ENCODE measurements at regions not wholly inside any gene's neighbourhood (a gene's known extent, or its start where the extent isn't known, plus 50 kb on each side); places are given as distances from the start of the nearest gene placed in this dataset.
"Not testable (repeated sequence)": the region's sequence is repeated elsewhere in the genome, so short reads cannot be mapped to it uniquely, and the experiment has no call there.

DNA sequence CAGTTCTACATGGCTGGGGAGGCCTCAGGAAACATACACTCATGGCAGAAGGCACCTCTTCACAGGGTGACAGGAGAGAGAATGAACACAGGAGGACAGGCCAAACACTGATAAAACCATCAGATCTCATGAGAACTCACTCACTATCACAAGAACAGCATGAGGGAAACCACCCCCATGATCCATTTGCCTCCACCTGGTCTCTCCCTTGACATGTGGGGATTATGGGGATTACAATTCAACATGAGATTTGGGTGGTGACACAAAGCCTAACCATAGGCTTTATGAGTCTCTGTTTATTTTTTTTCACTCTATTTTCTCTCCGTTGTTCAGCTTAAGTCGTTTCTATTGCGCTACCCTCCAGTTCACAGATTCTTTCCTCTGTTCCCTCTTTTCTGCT is 63.8 kb upstream of the GRK3 start:
- H3K27ac Mint-ChIP-seq (ENCODE audit: low read depth); H3K27me3 Mint-ChIP-seq; H3K4me1 Mint-ChIP-seq; ATAC-seq (replicated peaks; ENCODE audit: extremely low read depth, poor library complexity, severe bottlenecking); H3K9me3 Mint-ChIP-seq; DNase-seq (ENCODE audit: low spot score in 2 of 2); H3K4me3 Mint-ChIP-seq; H3K36me3 Mint-ChIP-seq (ENCODE audit: insufficient read depth): not testable (repeated sequence)

DNA sequence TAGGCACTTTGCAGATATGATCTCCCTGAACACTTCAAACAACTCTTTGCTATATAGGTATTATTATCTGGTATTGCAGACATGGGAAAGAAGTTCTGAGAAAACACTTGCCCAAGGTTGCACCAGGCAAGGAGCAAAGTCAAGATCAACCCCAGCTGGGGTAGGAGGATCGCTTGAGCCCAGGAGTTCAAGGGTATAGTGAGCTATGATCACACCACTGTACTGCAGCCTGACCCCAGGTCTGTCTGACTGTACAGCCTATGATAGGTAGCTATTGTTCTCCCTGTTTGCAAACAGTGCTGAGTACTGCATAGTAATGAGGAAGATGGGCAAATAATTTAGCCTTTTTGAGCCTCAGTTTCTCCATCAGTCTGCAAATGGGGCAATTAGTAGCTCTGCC is 60.5 kb upstream of the GRK3 start:
- not testable (repeated sequence) for H3K27ac Mint-ChIP-seq (ENCODE audit: low read depth); ATAC-seq (replicated peaks; ENCODE audit: extremely low read depth, poor library complexity, severe bottlenecking); H3K9me3 Mint-ChIP-seq; H3K4me1 Mint-ChIP-seq; H3K4me3 Mint-ChIP-seq; H3K27me3 Mint-ChIP-seq; H3K36me3 Mint-ChIP-seq (ENCODE audit: insufficient read depth); DNase-seq (ENCODE audit: low spot score in 2 of 2)

DNA sequence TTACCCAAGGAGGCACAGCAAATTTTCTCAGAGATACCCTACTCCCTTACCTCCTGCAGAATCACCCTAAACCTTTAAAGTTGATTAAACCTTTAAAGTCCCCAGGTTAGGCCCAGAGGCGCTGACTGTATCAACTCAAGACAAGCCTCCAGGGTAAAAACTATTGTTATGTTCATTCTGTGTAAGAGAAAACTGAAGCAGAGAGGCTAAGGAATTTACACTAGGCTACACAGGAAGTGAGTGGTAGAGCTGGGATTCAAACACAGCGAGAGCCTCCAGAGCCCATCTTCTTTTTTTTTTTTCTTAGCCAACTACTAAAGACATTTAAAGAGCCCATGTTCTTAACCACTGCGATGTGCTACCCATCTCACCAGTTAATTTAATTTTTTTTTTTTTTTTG is 56.3 kb upstream of the GRK3 start:
- Mint-ChIP-seq H3K4me3 (no peak overlapping the region), H3K36me3 (ENCODE audit: insufficient read depth) (no peaks in the 10 kb centered on the region), H3K9me3 (no peaks in the 10 kb centered on the region), H3K27ac (ENCODE audit: low read depth) (no peak overlapping the region), H3K4me1 (no peaks in the 10 kb centered on the region), H3K27me3 (no peaks in the 10 kb centered on the region)
- DNase-seq (ENCODE audit: low spot score in 2 of 2) = no peak
- ATAC-seq (replicated peaks; ENCODE audit: extremely low read depth, poor library complexity, severe bottlenecking) = no peak

DNA sequence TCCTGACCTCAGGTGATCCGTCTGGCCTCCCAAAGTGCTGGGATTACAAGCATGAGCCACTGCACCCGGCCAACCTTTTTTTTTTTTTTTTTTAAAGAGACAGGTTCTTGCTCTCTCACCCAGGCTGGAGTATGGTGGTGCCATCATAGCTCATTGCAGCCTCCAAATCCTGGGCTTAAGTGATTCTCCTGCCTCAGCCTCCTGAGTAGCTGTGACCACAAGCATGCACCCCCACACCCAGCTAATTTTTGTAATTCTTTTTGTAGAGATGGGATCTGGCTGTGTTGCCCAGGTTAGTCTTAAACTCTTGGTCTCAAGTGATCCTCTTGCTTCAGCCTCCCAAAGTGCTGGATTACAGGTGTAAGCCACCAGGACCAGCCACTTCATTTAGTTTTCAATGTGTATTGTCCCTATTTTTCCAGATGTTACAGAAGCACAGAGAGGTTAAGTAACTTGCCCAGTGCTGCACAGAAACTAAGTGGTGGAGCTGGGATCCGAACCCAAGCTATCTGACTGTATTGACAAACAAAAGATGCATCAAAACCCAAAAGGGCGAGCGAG is 55.6 kb upstream of the GRK3 start:
- H3K9me3 Mint-ChIP-seq = no peaks in the 10 kb centered on the region
- H3K4me3 Mint-ChIP-seq = no peak overlapping the region
- DNase-seq (ENCODE audit: low spot score in 2 of 2) (no peak), ATAC-seq (replicated peaks; ENCODE audit: extremely low read depth, poor library complexity, severe bottlenecking) (no peak)
- no peaks in the 10 kb centered on the region for H3K27me3 Mint-ChIP-seq
- no peaks in the 10 kb centered on the region for H3K36me3 Mint-ChIP-seq (ENCODE audit: insufficient read depth)
- H3K4me1 Mint-ChIP-seq = no peaks in the 10 kb centered on the region
- no peak overlapping the region for H3K27ac Mint-ChIP-seq (ENCODE audit: low read depth)

DNA sequence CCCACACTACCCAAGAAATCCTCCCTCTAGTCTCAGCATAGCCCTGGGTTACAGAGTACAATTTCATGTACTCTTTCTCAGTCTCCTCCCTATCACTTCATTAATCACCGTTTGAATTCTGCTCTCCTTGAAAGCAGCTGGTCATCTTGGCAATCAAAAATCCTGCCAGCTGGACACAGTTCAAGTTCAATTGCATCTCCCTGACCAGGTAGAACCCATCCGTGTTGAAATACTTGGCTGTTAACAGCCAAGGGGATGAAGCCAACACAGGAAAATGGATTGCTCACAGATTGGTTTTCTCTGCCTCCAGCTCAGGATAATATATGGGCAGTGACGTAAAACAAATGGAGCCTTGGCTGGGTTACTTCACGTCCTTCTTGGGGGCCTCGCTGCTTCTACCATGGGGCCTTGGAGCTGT is 55.1 kb upstream of the GRK3 start:
- H3K27ac Mint-ChIP-seq (ENCODE audit: low read depth) = no peak overlapping the region
- H3K36me3 Mint-ChIP-seq (ENCODE audit: insufficient read depth) = no peaks in the 10 kb centered on the region
- H3K27me3 Mint-ChIP-seq = no peaks in the 10 kb centered on the region

DNA sequence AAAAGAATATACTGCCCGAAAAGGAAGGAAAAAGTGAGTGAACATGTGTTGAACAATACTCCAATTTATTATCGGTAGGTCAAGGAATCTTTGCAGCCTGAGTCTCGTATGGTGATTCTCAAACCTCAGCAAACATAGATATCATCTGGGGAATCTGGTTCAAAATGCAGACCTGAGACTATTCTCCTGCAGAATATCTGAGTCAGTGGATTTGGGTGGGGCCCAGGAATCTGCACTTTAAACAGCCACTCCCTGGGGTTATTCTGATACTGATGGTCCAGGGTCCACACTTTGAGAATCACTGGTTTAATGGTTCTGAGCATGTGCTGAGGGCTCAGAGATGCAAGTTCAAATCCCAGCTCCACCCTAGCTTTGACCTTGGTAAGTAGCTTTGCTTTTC is 53.6 kb upstream of the GRK3 start:
- H3K27me3 Mint-ChIP-seq = no peaks in the 10 kb centered on the region
- ATAC-seq (replicated peaks; ENCODE audit: extremely low read depth, poor library complexity, severe bottlenecking) (no peak), DNase-seq (ENCODE audit: low spot score in 2 of 2) (no peak)
- H3K4me1 Mint-ChIP-seq = no peaks in the 10 kb centered on the region
- H3K4me3 Mint-ChIP-seq = no peak overlapping the region
- H3K9me3 Mint-ChIP-seq = no peaks in the 10 kb centered on the region
- no peaks in the 10 kb centered on the region for H3K36me3 Mint-ChIP-seq (ENCODE audit: insufficient read depth)
- no peak overlapping the region for H3K27ac Mint-ChIP-seq (ENCODE audit: low read depth)

More for the DNA sequence above, 55.1 kb upstream of the GRK3 start:
- no peak for ATAC-seq (replicated peaks; ENCODE audit: extremely low read depth, poor library complexity, severe bottlenecking)
- DNase-seq (ENCODE audit: low spot score in 2 of 2) = no peak
- Mint-ChIP-seq H3K4me1 (no peaks in the 10 kb centered on the region), H3K4me3 (no peak overlapping the region), H3K9me3 (no peaks in the 10 kb centered on the region)

DNA sequence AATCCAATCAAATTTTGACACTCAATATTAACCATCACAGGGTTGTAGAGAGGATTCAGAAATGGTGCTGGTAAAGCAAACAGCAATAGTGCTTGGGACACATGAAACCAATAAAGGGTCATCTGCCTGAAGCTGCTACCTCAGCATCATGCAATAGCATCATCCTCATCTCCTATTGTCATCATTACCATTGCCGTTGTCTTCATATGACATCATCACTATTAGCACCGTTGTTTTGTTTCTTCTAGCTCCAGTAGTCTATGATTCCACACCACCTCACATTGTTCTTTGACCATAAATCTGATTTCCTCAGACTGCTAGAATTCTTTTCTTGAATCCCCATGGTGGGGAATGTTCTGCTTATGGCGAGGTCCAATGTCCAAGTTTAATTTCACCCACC is 52.8 kb upstream of the GRK3 start:
- no peak overlapping the region for H3K27ac Mint-ChIP-seq (ENCODE audit: low read depth)
- no peaks in the 10 kb centered on the region for H3K36me3 Mint-ChIP-seq (ENCODE audit: insufficient read depth)
- H3K4me1 Mint-ChIP-seq = no peaks in the 10 kb centered on the region
- DNase-seq (ENCODE audit: low spot score in 2 of 2) (no peak), ATAC-seq (replicated peaks; ENCODE audit: extremely low read depth, poor library complexity, severe bottlenecking) (no peak)
- H3K4me3 Mint-ChIP-seq = no peak overlapping the region
- no peaks in the 10 kb centered on the region for H3K9me3 Mint-ChIP-seq
- no peaks in the 10 kb centered on the region for H3K27me3 Mint-ChIP-seq

DNA sequence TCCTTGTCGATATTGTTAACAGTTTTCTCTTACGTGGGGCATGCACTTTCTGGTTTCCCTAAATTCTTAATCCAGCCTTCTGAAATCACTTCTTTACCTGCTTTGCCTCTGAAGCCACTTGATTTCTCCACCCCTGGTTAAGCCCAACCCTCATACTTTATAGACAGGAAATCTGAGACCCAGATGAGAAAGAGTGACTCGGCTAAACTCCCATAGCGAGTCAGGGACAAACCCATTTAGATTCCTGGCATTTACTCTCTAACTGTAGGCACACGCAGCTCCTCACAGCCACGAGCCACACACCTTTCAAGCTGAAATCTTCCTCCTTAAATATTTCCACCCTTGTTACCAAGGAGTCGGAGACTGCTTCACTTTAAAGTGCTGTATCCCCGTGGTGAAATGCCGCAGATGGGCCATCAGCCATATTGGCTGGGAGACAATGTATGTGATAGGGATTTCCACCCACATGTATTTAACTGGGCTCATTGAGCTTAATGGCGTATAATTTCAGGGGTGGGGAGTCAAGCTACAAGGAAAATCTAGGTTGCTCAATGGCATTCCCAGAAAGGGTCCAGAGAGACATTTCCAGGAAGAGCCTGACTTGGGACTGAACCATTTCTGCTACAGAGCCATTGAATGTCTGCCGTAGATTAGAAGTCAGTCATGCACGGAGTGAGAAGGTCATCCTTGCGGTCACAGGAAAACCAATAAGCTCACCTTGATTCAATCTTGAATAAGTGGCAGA is 49.9 kb upstream of the GRK3 start:
- ATAC-seq (replicated peaks; ENCODE audit: extremely low read depth, poor library complexity, severe bottlenecking) (no peak), DNase-seq (ENCODE audit: low spot score in 2 of 2) (no peak)
- H3K9me3 Mint-ChIP-seq = no peaks in the 10 kb centered on the region
- H3K27ac Mint-ChIP-seq (ENCODE audit: low read depth) = no peak overlapping the region
- no peaks in the 10 kb centered on the region for H3K4me1 Mint-ChIP-seq
- no peaks in the 10 kb centered on the region for H3K36me3 Mint-ChIP-seq (ENCODE audit: insufficient read depth)
- H3K4me3 Mint-ChIP-seq = no peak overlapping the region
- H3K27me3 Mint-ChIP-seq = no peaks in the 10 kb centered on the region

Data from central memory CD8-positive, alpha-beta T cell (primary cell).